Breast epithelium (tissue), 4 donors: ENCODE measurements at regions not wholly inside any gene's neighbourhood (a gene's known extent, or its start where the extent isn't known, plus 50 kb on each side); places are given as distances from the start of the nearest gene placed in this dataset.

Experiments used
- DNase-seq, 2 donors: peaks; one replicate each; pipeline ENCODE4 v3.0.0-alpha.2; 2019; ENCODE audit warnings: low spot score in 2 of 2
- H3K27ac ChIP-seq, 2 donors: fragments of 200-600 bp; sonication (generic) in 1 of 2; one replicate each; pipeline ENCODE4 v1.5.1; 2016 to 2019; ENCODE audit warnings: mild to moderate bottlenecking in 1 of 2
- H3K27me3 ChIP-seq, 2 donors: fragments of 200-600 bp; sonication (generic) in 1 of 2; one replicate each; pipeline versions ENCODE4 v1.5.1 to v1.6.0; 2017 to 2019; ENCODE audit warnings: control low read depth in 1 of 2, mild to moderate bottlenecking in 1 of 2
- H3K36me3 ChIP-seq: fragments of 200-600 bp; one replicate; pipeline ENCODE4 v1.5.1; 2019
- H3K4me1 ChIP-seq, 2 donors: fragments of 200-600 bp; sonication (generic); one replicate each; pipeline ENCODE4 v1.5.1; 2016 to 2019; ENCODE audit warnings: control low read depth in 1 of 2
- H3K4me3 ChIP-seq, 3 donors: fragments of 200-600 bp; sonication (generic); 1 replicate in 2 of 3; 2 replicates in 1 of 3; pipeline ENCODE4 v1.5.1; 2016 to 2019; ENCODE audit warnings: mild to moderate bottlenecking in 3 of 3, moderate library complexity in 2 of 3
- H3K9me3 ChIP-seq, 2 donors: fragments of 200-600 bp; sonication (generic) in 1 of 2; one replicate each; pipeline ENCODE4 v1.5.1; 2016 to 2019; ENCODE audit warnings: control low read depth in 1 of 2
- POLR2A ChIP-seq: fragments of 450-650 bp; IDR thresholded peaks from one replicate; pipeline ENCODE4 v1.6.1; 2016; ENCODE audit warnings: antibody characterized with exemption, mild to moderate bottlenecking, moderate library complexity
- POLR2AphosphoS5 ChIP-seq, 3 donors: sonication (generic); formaldehyde crosslinking; IDR thresholded peaks; one replicate each; pipeline ENCODE4 v1.6.1; 2017; ENCODE audit warnings: antibody characterized with exemption in 3 of 3
- intact Hi-C: fragments of 100-400 bp; cut with DNase I; formaldehyde crosslinking; loops from one replicate; pipeline ENCODE4 v1.15.1; 2023; ENCODE audit warnings: low total_unique reads
- TF ChIP-seq, protein P1 (sequence below), 3 donors: fragments of 450-650 bp; IDR thresholded peaks; one replicate each; pipeline ENCODE4 v1.5.1; 2016 to 2017; ENCODE audit warnings: antibody characterized with exemption in 3 of 3, mild to moderate bottlenecking in 3 of 3, moderate library complexity in 3 of 3

DNA sequence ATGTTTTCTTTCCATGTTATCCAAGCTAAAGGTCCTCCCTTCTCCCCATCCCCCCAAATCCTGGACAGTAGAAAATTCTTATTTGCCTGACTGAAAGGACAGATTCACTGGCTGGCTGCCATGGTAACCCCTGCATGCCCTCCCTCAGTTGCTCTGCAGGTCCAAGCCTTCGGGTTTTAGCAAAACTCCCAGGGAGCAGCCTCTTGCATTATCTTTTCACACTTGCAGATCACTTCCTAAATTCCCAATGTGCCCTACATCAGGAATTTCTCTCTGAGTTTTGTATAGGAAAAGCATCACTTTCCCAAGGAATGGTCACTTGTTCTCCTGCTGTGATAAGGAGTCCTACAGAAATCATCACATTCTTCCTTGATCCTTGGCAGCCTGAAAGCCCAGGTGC, 75.0 kb upstream of the TENM4 start:
- TF ChIP-seq POLR2A: no peak
- TF ChIP-seq POLR2AphosphoS5 (IDR thresholded peaks at IDR 0.05): no peak
- TF ChIP-seq, protein P1, sequence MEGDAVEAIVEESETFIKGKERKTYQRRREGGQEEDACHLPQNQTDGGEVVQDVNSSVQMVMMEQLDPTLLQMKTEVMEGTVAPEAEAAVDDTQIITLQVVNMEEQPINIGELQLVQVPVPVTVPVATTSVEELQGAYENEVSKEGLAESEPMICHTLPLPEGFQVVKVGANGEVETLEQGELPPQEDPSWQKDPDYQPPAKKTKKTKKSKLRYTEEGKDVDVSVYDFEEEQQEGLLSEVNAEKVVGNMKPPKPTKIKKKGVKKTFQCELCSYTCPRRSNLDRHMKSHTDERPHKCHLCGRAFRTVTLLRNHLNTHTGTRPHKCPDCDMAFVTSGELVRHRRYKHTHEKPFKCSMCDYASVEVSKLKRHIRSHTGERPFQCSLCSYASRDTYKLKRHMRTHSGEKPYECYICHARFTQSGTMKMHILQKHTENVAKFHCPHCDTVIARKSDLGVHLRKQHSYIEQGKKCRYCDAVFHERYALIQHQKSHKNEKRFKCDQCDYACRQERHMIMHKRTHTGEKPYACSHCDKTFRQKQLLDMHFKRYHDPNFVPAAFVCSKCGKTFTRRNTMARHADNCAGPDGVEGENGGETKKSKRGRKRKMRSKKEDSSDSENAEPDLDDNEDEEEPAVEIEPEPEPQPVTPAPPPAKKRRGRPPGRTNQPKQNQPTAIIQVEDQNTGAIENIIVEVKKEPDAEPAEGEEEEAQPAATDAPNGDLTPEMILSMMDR (IDR thresholded peaks at IDR 0.05): no peak
- no peak for DNase-seq
- Histone ChIP-seq H3K27ac (no peak overlapping the region), H3K27me3 (no peaks in the 10 kb centered on the region), H3K36me3 (no peaks in the 10 kb centered on the region), H3K9me3 (no peaks in the 10 kb centered on the region), H3K4me3 (no peak overlapping the region), H3K4me1 (no peaks in the 10 kb centered on the region)
- intact Hi-C loops: no loop called here

DNA sequence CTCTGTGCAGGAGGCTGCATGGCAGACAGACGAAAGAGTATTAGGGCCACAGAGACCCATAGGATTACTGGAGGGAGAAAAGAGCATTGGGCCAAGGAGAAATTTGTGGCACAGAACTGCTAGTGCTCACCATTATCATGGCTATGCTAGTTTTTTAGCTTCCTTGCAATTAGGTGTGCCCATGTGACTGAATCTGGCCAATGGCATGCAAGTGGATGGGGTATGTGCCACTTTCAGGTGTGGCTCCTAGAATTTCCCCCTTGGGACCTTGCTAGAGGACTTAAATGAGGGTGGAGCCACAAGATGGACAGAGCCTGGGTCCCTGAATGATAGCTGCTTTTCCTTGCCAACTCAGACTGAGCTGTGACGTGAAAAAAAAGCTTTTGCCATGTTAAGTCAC, 73.9 kb upstream of the TENM4 start:
- Histone ChIP-seq H3K4me3 (no peak overlapping the region), H3K4me1 (no peaks in the 10 kb centered on the region), H3K27me3 (no peaks in the 10 kb centered on the region), H3K36me3 (no peaks in the 10 kb centered on the region), H3K27ac (no peak overlapping the region), H3K9me3 (no peaks in the 10 kb centered on the region)
- TF ChIP-seq, protein P1 (IDR thresholded peaks at IDR 0.05): no peak
- TF ChIP-seq POLR2AphosphoS5 (IDR thresholded peaks at IDR 0.05) (no peak), POLR2A (no peak)
- intact Hi-C loops: no loop called here
- no peak for DNase-seq

DNA sequence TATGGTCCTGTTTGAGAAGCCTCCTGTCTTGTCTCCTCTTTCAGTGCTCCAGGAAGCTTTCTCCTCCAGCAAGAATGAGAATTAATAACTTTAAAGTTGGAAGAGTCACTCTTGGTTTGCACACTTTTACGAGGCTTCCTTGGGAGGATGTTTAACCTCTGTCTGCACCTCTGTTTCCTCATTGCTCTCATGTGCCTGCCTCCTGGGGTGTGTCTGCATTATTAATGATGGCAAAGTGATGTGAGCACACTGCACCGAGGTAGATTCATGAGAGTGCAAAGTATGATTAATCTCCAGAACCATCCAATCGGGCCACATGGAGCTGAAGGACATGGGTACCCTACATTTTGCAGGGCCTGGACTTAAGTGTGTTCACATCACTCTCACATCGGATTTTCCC, 73.5 kb upstream of the TENM4 start:
- DNase-seq: no peak
- Histone ChIP-seq H3K27ac (no peak overlapping the region), H3K36me3 (no peaks in the 10 kb centered on the region), H3K4me3 (no peak overlapping the region), H3K4me1 (no peaks in the 10 kb centered on the region), H3K9me3 (no peaks in the 10 kb centered on the region), H3K27me3 (no peaks in the 10 kb centered on the region)
- TF ChIP-seq POLR2A: no peak
- TF ChIP-seq POLR2AphosphoS5 (IDR thresholded peaks at IDR 0.05): no peak
- TF ChIP-seq, protein P1 (IDR thresholded peaks at IDR 0.05): no peak
- intact Hi-C loops: no loop called here

- Histone ChIP-seq H3K4me3 (no peak overlapping the region), H3K4me1 (no peaks in the 10 kb centered on the region), H3K27me3 (peaks cover 0 to 2% of the 10 kb centered on the region in 2 donors), H3K27ac (no peak overlapping the region), H3K9me3 (no peaks in the 10 kb centered on the region), H3K36me3 (no peaks in the 10 kb centered on the region)
- no peak for DNase-seq
- intact Hi-C loops: no loop called here
- TF ChIP-seq POLR2A (no peak), POLR2AphosphoS5 (IDR thresholded peaks at IDR 0.05) (no peak)
- TF ChIP-seq, protein P1 (IDR thresholded peaks at IDR 0.05): no peak
Observed at GRCh38 chr11:79512706-79513469, 72.1 kb upstream of the TENM4 start.

- intact Hi-C loops: no loop called here
- Histone ChIP-seq H3K4me1 (no peaks in the 10 kb centered on the region), H3K9me3 (no peaks in the 10 kb centered on the region), H3K4me3 (no peak overlapping the region), H3K27me3 (peaks cover 0 to 6% of the 10 kb centered on the region in 2 donors), H3K36me3 (no peaks in the 10 kb centered on the region), H3K27ac (no peak overlapping the region)
- TF ChIP-seq, protein P1 (IDR thresholded peaks at IDR 0.05): no peak
- TF ChIP-seq POLR2A: no peak
- no peak for TF ChIP-seq POLR2AphosphoS5 (IDR thresholded peaks at IDR 0.05)
- DNase-seq: no peak
Observed at GRCh38 chr11:79510960-79511359, 70.1 kb upstream of the TENM4 start.
